HEK293 (cell line): ENCODE measurements at regions not wholly inside any gene's neighbourhood (a gene's known extent, or its start where the extent isn't known, plus 50 kb on each side); places are given as distances from the start of the nearest gene placed in this dataset.
A peak's percentile ranks its signal among the peaks of the same experiment; 100 is the strongest.

ENCODE experiments used
- CTCF ChIA-PET: fragments of 350-600 bp; formaldehyde crosslinking; extraction: SDS; loops from one replicate; lab custom pipeline; 2021; ENCODE audit warnings: antibody characterized with exemption; lab: Yijun Ruan, JAX
- POLR2A ChIA-PET: fragments of 300-600 bp; formaldehyde crosslinking; extraction: SDS; loops from one replicate; lab custom pipeline; 2020; ENCODE audit warnings: antibody characterized with exemption, inconsistent platforms; lab: Yijun Ruan, JAX
- H3K27ac ChIP-seq: fragments of 200-500 bp; sonication (Bioruptor generic); 2 replicates; pipeline ENCODE4 v1.5.1; 2014; ENCODE audit warnings: low read depth, low read length, control low read depth, inconsistent platforms; ENCODE audit errors: extremely low read depth
- H3K36me3 ChIP-seq, 2 experiments: fragments of 200-500 bp in 1 of 2; sonication (Bioruptor generic) in 1 of 2; 1 replicate in 1 of 2; 2 replicates in 1 of 2; pipeline ENCODE4 v1.5.1; 2014 to 2017; ENCODE audit warnings: inconsistent platforms in 2 of 2, low read length in 2 of 2; ENCODE audit not compliant: control insufficient read depth in 2 of 2, insufficient read depth in 1 of 2
- H3K4me1 ChIP-seq: fragments of 200-500 bp; sonication (Bioruptor generic); 2 replicates; pipeline ENCODE4 v1.5.1; 2014; ENCODE audit warnings: mild to moderate bottlenecking, low read length, inconsistent platforms; ENCODE audit not compliant: control insufficient read depth, insufficient read depth
- H3K4me3 ChIP-seq: 2 replicates; pipeline ENCODE4 v1.5.1; 2011; ENCODE audit warnings: low read depth, mild to moderate bottlenecking, control low read depth, low read length, moderate library complexity
- H3K9me3 ChIP-seq: fragments of 200-500 bp; sonication (Bioruptor generic); 2 replicates; pipeline ENCODE4 v1.5.1; 2014; ENCODE audit warnings: low read depth, low read length, inconsistent platforms; ENCODE audit not compliant: control insufficient read depth, insufficient read depth
- ATF2 ChIP-seq: fragments of 450-650 bp; formaldehyde crosslinking; IDR thresholded peaks from 2 replicates; pipeline ENCODE4 v1.5.1; 2016; ENCODE audit warnings: missing biosample characterization, missing genetic modification characterization, low read depth
- BCL11B ChIP-seq: fragments of 450-650 bp; formaldehyde crosslinking; IDR thresholded peaks from 2 replicates; pipeline ENCODE4 v1.5.1; 2016; ENCODE audit warnings: low read depth, missing biosample characterization, missing genetic modification characterization
- CTCF ChIP-seq: fragments of 450-650 bp; formaldehyde crosslinking; IDR thresholded peaks from 2 replicates; pipeline ENCODE4 v1.5.1; 2016; ENCODE audit warnings: missing biosample characterization, missing genetic modification characterization
- EGR2 ChIP-seq: fragments of 450-650 bp; formaldehyde crosslinking; IDR thresholded peaks from 2 replicates; pipeline ENCODE4 v1.5.1; 2016; ENCODE audit warnings: low read depth, missing biosample characterization, missing genetic modification characterization
- GLIS1 ChIP-seq: fragments of 450-650 bp; formaldehyde crosslinking; IDR thresholded peaks from 2 replicates; pipeline ENCODE4 v1.5.1; 2016; ENCODE audit warnings: missing biosample characterization, missing genetic modification characterization
- MZF1 ChIP-seq: fragments of 450-650 bp; formaldehyde crosslinking; IDR thresholded peaks from 2 replicates; pipeline ENCODE4 v1.5.1; 2017; ENCODE audit warnings: missing biosample characterization, missing genetic modification characterization, borderline replicate concordance
- REPIN1 ChIP-seq: fragments of 450-650 bp; formaldehyde crosslinking; IDR thresholded peaks from 2 replicates; pipeline ENCODE4 v1.5.1; 2017; ENCODE audit warnings: missing biosample characterization, missing genetic modification characterization, low read depth
- SP7 ChIP-seq: fragments of 450-650 bp; formaldehyde crosslinking; IDR thresholded peaks from 2 replicates; pipeline ENCODE4 v1.5.1; 2016; ENCODE audit warnings: missing biosample characterization, missing genetic modification characterization
- ZBTB10 ChIP-seq: fragments of 450-650 bp; formaldehyde crosslinking; IDR thresholded peaks from 2 replicates; pipeline ENCODE4 v1.5.1; 2016; ENCODE audit warnings: missing biosample characterization, missing genetic modification characterization
- ZBTB44 ChIP-seq: fragments of 450-650 bp; IDR thresholded peaks from 2 replicates; pipeline ENCODE4 v1.5.1; 2018; ENCODE audit warnings: missing biosample characterization, mild to moderate bottlenecking, missing genetic modification characterization
- ZFHX2 ChIP-seq: fragments of 450-650 bp; formaldehyde crosslinking; conservative IDR thresholded peaks from 2 replicates; pipeline ENCODE4 v1.5.1; 2016; ENCODE audit warnings: missing biosample characterization, missing genetic modification characterization
- ZIC2 ChIP-seq: fragments of 450-650 bp; formaldehyde crosslinking; IDR thresholded peaks from 2 replicates; pipeline ENCODE4 v1.5.1; 2016; ENCODE audit warnings: missing biosample characterization, missing genetic modification characterization
- ZNF138 ChIP-seq: fragments of 450-650 bp; formaldehyde crosslinking; IDR thresholded peaks from 2 replicates; pipeline ENCODE4 v1.5.1; 2016; ENCODE audit warnings: missing biosample characterization, missing genetic modification characterization, borderline replicate concordance
- ZNF146 ChIP-seq: fragments of 450-650 bp; formaldehyde crosslinking; IDR thresholded peaks from 2 replicates; pipeline ENCODE4 v1.5.1; 2016; ENCODE audit warnings: missing biosample characterization, missing genetic modification characterization
- ZNF148 ChIP-seq: fragments of 450-650 bp; formaldehyde crosslinking; IDR thresholded peaks from 2 replicates; pipeline ENCODE4 v1.5.0; 2017; ENCODE audit warnings: missing biosample characterization, missing genetic modification characterization, borderline replicate concordance
- ZNF2 ChIP-seq: fragments of 450-650 bp; formaldehyde crosslinking; IDR thresholded peaks from 2 replicates; pipeline ENCODE4 v1.5.1; 2016; ENCODE audit warnings: missing biosample characterization, missing genetic modification characterization
- ZNF335 ChIP-seq: fragments of 450-650 bp; formaldehyde crosslinking; conservative IDR thresholded peaks from 2 replicates; pipeline ENCODE4 v1.5.1; 2016; ENCODE audit warnings: missing biosample characterization, missing genetic modification characterization
- ZNF404 ChIP-seq: fragments of 450-650 bp; formaldehyde crosslinking; IDR thresholded peaks from 2 replicates; pipeline ENCODE4 v1.5.1; 2017; ENCODE audit warnings: missing biosample characterization, missing genetic modification characterization
- ZNF549 ChIP-seq: fragments of 450-650 bp; IDR thresholded peaks from 2 replicates; pipeline ENCODE4 v1.5.1; 2018; ENCODE audit warnings: missing biosample characterization, missing genetic modification characterization, mild to moderate bottlenecking, inconsistent platforms, moderate library complexity
- ZNF560 ChIP-seq: fragments of 450-650 bp; formaldehyde crosslinking; IDR thresholded peaks from 2 replicates; pipeline ENCODE4 v1.5.1; 2017; ENCODE audit warnings: missing biosample characterization, missing genetic modification characterization, borderline replicate concordance
- ZNF600 ChIP-seq: fragments of 450-650 bp; formaldehyde crosslinking; IDR thresholded peaks from 2 replicates; pipeline ENCODE4 v1.5.1; 2016; ENCODE audit warnings: missing biosample characterization, missing genetic modification characterization
- ZNF621 ChIP-seq: fragments of 450-650 bp; formaldehyde crosslinking; IDR thresholded peaks from 2 replicates; pipeline ENCODE4 v1.5.1; 2017; ENCODE audit warnings: missing biosample characterization, missing genetic modification characterization
- ZNF664 ChIP-seq: fragments of 450-650 bp; formaldehyde crosslinking; IDR thresholded peaks from 2 replicates; pipeline ENCODE4 v1.5.1; 2016; ENCODE audit warnings: missing biosample characterization, missing genetic modification characterization
- ZNF692 ChIP-seq: fragments of 450-650 bp; formaldehyde crosslinking; IDR thresholded peaks from 2 replicates; pipeline ENCODE4 v1.5.1; 2016; ENCODE audit warnings: missing biosample characterization, missing genetic modification characterization

- no peaks in the 10 kb centered on the region for H3K4me1 ChIP-seq
- CTCF ChIA-PET, result interaction anchor here (1.4 kb wide), 1 partner anchor 12 kb away, joined by 3 read pairs; no protein-coding TSS in a partner anchor
- H3K4me3 ChIP-seq, result no peak overlapping the region
- no peaks in the 10 kb centered on the region for H3K36me3 ChIP-seq
- H3K9me3 ChIP-seq, result no peaks in the 10 kb centered on the region
- TF ChIP-seq ZNF146 (peak; percentile 53; the same call in 1 of the 2 replicates), ZBTB44 (no peak), ZNF138 (no peak), ZIC2 (tag by site-specific recombination) (no peak), CTCF (tag by site-specific recombination) (no peak), ZBTB10 (tag by site-specific recombination) (no peak)
- POLR2A ChIA-PET, result no interaction called here
- no peak overlapping the region for H3K27ac ChIP-seq
Observed at GRCh38 chr17:27069842-27070508, 223.9 kb upstream of the WSB1 start.

GRCh38 chr17:27070836-27071235, 223.1 kb upstream of the WSB1 start:
- no peak overlapping the region for H3K27ac ChIP-seq
- no peak overlapping the region for H3K4me3 ChIP-seq
- CTCF ChIA-PET, result interaction anchor here (1.4 kb wide), 1 partner anchor 11 kb away, joined by 3 read pairs; no protein-coding TSS in a partner anchor
- H3K9me3 ChIP-seq, result no peaks in the 10 kb centered on the region
- POLR2A ChIA-PET, result no interaction called here
- H3K4me1 ChIP-seq, result no peaks in the 10 kb centered on the region
- no peaks in the 10 kb centered on the region for H3K36me3 ChIP-seq
- no peak for TF ChIP-seq ZNF692 (tag by site-specific recombination)
- no peak for TF ChIP-seq REPIN1 (tag by site-specific recombination)
- TF ChIP-seq ZNF404 (tag by site-specific recombination), result no peak
- no peak for TF ChIP-seq EGR2
- no peak for TF ChIP-seq ATF2
- no peak for TF ChIP-seq ZNF600 (tag by site-specific recombination)
- TF ChIP-seq ZNF335 (tag by site-specific recombination), result no peak
- no peak for TF ChIP-seq BCL11B (tag by site-specific recombination)
- TF ChIP-seq GLIS1, result no peak
- TF ChIP-seq MZF1 (tag by site-specific recombination), result no peak
- TF ChIP-seq ZNF560 (tag by site-specific recombination), result no peak
- TF ChIP-seq ZNF549 (tag by site-specific recombination), result no peak
- no peak for TF ChIP-seq ZNF621
- no peak for TF ChIP-seq ZNF2
- TF ChIP-seq ZNF664 (tag by site-specific recombination), result no peak
- no peak for TF ChIP-seq SP7
- TF ChIP-seq ZFHX2 (tag by site-specific recombination), result no peak
- no peak for TF ChIP-seq ZNF148 (tag by site-specific recombination)
